Colonic mucosa (tissue), 4 donors: ENCODE measurements at regions not wholly inside any gene's neighbourhood (a gene's known extent, or its start where the extent isn't known, plus 50 kb on each side); places are given as distances from the start of the nearest gene placed in this dataset.

Source experiments
- DNase-seq: peaks from one replicate; pipeline ENCODE4 v3.0.0-alpha.2; 2020
- H3K27ac ChIP-seq: fragments of 200-600 bp; one replicate; pipeline ENCODE4 v1.8.0; 2021
- H3K27me3 ChIP-seq: fragments of 200-600 bp; one replicate; pipeline ENCODE4 v1.8.0; 2021
- H3K36me3 ChIP-seq: fragments of 200-600 bp; one replicate; pipeline ENCODE4 v1.8.0; 2021
- H3K4me1 ChIP-seq: fragments of 200-600 bp; one replicate; pipeline ENCODE4 v1.8.0; 2021; ENCODE audit warnings: mild to moderate bottlenecking
- H3K4me3 ChIP-seq: fragments of 200-600 bp; one replicate; pipeline ENCODE4 v1.8.0; 2021
- H3K9ac ChIP-seq, 2 donors: one replicate each; pipeline ENCODE4 v1.7.0; 2013; ENCODE audit warnings: control low read depth in 2 of 2, low read depth in 2 of 2, low read length in 2 of 2
- H3K9me3 ChIP-seq: fragments of 200-600 bp; one replicate; pipeline ENCODE4 v1.8.0; 2021
- intact Hi-C: fragments of 100-400 bp; cut with DNase I; formaldehyde crosslinking; loops from one replicate; pipeline ENCODE4 v1.14.1; 2022
- TF ChIP-seq, protein P1 (sequence below): fragments of 200-600 bp; IDR thresholded peaks from one replicate; pipeline ENCODE4 v1.8.0; 2022; ENCODE audit warnings: antibody characterized with exemption, mild to moderate bottlenecking
- donor health status: healthy.
- donor health status: DM: no; HTN: no; CAD: no.
- donor health status: DM: no; HTN: no; CAD: no.

DNA sequence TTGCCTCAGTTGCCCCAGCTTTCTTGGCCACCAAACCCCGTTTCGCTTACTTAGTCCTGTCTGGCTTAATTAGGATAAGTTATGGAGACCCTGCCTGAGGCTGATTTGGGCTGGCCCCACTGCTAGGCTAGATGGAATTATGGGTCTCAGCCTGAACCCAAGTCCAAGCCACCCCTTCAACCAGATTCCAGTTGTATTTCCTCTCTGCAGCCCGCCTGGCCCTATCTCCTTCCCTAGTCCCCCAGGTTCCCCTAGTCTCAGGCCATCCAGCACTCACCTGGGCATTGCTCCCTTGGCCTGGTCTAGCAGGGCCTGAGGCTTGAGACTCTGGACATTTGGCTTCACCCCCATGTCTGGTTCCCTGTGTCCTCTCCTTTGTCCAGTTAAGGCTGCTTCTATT lies 111.7 kb upstream of the IPO9 start:
- Histone ChIP-seq H3K9ac (no peak overlapping the region), H3K4me1 (peaks cover 17% of the 10 kb centered on the region), H3K36me3 (no peaks in the 10 kb centered on the region), H3K27me3 (no peaks in the 10 kb centered on the region), H3K9me3 (no peaks in the 10 kb centered on the region), H3K4me3 (no peak overlapping the region), H3K27ac (no peak overlapping the region)
- intact Hi-C loops = no loop called here
- DNase-seq = no peak
- TF ChIP-seq, protein P1, sequence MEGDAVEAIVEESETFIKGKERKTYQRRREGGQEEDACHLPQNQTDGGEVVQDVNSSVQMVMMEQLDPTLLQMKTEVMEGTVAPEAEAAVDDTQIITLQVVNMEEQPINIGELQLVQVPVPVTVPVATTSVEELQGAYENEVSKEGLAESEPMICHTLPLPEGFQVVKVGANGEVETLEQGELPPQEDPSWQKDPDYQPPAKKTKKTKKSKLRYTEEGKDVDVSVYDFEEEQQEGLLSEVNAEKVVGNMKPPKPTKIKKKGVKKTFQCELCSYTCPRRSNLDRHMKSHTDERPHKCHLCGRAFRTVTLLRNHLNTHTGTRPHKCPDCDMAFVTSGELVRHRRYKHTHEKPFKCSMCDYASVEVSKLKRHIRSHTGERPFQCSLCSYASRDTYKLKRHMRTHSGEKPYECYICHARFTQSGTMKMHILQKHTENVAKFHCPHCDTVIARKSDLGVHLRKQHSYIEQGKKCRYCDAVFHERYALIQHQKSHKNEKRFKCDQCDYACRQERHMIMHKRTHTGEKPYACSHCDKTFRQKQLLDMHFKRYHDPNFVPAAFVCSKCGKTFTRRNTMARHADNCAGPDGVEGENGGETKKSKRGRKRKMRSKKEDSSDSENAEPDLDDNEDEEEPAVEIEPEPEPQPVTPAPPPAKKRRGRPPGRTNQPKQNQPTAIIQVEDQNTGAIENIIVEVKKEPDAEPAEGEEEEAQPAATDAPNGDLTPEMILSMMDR = no peak

DNA sequence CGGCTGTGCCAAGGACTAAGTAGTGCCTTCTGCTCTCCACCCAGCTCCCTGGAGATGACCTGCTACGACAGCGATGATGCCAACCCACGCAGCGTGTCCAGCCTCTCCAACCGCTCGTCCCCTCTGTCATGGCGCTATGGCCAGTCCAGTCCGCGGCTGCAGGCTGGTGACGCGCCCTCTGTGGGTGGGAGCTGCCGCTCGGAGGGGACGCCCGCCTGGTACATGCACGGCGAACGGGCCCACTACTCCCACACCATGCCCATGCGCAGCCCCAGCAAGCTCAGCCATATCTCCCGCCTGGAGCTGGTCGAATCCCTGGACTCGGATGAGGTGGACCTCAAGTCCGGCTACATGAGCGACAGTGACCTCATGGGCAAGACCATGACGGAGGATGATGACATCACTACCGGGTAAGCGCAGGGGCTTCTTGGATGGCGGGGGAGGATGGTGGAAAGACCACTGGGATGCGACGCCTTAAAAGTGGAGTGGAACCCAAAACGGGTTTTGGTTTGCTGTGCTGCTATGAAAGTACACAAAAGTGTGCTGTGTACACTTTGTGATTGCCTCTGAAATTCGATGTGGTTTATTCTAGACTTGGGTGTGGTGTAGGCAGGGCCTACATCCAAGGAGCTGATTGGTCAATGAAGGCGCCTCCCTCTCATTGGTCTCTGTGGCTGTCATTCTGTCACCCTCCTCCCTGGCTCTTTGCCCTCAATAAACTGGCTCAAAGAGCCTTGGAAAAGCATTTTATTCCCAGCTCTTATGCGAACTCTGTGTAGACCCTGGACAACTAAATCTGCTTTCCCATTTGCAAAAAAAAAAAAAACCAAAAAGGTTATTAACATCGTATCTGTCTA lies 110.4 kb upstream of the IPO9 start:
- no peaks in the 10 kb centered on the region for H3K9me3 ChIP-seq
- TF ChIP-seq, protein P1 = no peak
- no peaks in the 10 kb centered on the region for H3K27me3 ChIP-seq
- H3K4me1 ChIP-seq = peaks cover 11% of the 10 kb centered on the region
- H3K4me3 ChIP-seq = no peak overlapping the region
- no peak overlapping the region for H3K27ac ChIP-seq
- no peak overlapping the region for H3K9ac ChIP-seq
- no peaks in the 10 kb centered on the region for H3K36me3 ChIP-seq
- peak; percentile 45 for DNase-seq
- intact Hi-C loops = no loop called here

DNA sequence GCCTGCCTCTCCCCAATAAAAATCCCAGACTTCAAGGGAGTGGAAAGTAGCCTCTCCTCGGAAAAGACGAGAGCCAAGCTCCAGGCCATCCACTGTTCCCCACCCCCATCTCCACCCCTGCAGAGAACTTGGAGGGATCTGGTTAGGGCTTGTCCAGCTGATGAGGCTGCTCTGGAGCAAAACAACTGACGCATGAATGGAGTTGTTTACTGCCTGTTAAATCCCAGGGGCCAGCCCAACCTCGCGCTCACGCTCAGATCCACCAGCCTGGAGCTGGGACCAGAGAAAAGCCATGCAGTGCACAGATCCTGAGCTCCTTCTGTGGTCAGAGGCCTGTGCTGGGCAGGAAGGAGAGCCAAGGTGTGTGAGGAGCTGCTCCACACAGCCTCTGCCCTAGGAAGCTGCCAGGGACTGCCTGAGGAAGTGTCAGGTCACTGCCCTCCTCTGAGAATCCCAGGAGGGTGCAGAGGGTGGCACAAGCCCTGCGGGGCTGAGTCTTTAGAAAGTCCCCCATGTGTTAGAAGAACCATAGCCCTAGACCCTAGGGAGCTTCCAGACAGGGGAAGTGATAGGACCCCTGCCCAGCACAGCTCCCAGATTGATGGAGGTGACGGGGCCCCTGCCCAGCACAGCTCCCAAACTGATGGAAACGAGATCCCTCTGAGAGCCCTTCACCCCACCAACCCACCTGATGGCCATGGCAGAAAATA lies 109.0 kb upstream of the IPO9 start:
- Histone ChIP-seq H3K4me1 (peaks cover 5% of the 10 kb centered on the region), H3K27ac (peak overlapping the region; percentile 51), H3K27me3 (no peaks in the 10 kb centered on the region), H3K36me3 (no peaks in the 10 kb centered on the region), H3K9me3 (no peaks in the 10 kb centered on the region), H3K9ac (peak overlapping the region in 1 of 2 donors; percentile 14), H3K4me3 (no peak overlapping the region)
- TF ChIP-seq, protein P1 = no peak
- intact Hi-C loops = no loop called here
- DNase-seq = peak; percentile 45

DNA sequence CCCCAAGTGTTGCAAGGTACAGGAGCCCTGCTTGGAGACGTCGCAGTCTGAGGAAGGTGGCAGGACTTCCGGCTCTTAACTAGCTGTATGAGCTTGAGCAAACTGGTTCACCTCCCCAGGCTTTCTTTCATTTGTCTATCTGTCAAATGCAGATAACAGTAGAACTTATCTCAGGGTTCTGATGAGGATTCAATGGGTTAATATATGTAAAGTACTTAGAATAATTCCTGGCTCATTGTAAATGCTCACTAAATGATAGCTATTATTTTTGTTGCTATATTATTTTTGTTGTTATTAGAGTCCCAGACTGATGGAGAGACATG lies 108.5 kb upstream of the IPO9 start:
- peak overlapping the region in 1 of 2 donors; percentile 14 for H3K9ac ChIP-seq
- intact Hi-C loops = no loop called here
- DNase-seq = no peak
- peaks cover under 1% of the 10 kb centered on the region for H3K4me1 ChIP-seq
- peak overlapping the region; percentile 51 for H3K27ac ChIP-seq
- H3K4me3 ChIP-seq = no peak overlapping the region
- no peaks in the 10 kb centered on the region for H3K9me3 ChIP-seq
- H3K36me3 ChIP-seq = no peaks in the 10 kb centered on the region
- TF ChIP-seq, protein P1 = no peak
- H3K27me3 ChIP-seq = no peaks in the 10 kb centered on the region

DNA sequence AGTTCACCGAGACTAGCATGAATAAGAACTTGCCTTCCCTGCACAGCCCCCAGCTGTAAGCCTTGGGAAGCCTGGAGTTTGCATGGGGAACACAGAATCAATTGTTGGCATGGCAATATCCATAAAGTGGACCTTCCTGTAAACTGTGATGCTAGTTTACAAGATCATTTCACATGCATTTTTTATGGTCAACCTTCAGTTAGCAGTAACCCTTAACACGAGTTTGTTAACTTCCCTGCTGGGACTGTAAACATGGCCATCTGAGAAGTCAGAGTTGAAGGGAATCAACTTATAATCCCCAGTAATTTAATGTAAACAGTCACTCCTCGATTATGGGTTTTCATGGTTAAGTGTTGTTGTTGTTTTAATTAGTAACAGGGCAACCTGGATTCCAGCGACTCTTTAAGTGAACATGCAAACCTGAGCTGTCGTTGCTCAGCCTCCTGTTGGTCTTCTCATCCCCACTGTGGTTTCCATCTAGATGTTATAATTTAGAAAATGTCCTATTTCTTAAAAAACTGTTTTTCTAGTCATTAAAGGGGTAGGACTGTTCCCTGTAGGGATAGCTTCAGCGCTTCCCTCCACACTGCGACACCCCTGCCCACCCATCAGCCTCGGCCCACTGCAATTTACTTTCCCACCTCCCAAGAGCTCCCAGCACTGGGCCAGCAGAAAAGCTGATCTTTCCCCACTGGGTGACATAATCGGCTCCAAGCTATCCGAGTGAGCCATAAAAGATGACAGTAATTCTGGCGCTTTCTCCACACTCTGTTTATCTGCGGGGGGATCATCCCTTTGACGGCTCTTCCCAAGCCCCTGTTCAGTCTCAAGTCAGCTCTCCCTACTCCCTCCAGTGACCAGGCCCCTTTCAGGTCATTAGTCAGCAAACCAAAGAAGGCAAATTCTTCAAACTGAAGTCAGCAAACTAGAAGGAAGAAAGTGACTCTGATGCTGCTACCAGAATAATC lies 107.6 kb upstream of the IPO9 start:
- H3K27ac ChIP-seq = peak overlapping the region; percentile 44
- H3K9me3 ChIP-seq = no peaks in the 10 kb centered on the region
- H3K36me3 ChIP-seq = no peaks in the 10 kb centered on the region
- H3K9ac ChIP-seq = peak overlapping the region in 1 of 2 donors; percentile 14
- no peaks in the 10 kb centered on the region for H3K27me3 ChIP-seq
- TF ChIP-seq, protein P1 = no peak
- intact Hi-C loops = no loop called here
- H3K4me1 ChIP-seq = no peaks in the 10 kb centered on the region
- H3K4me3 ChIP-seq = no peak overlapping the region
- no peak for DNase-seq
